Fibroblast of lung (primary cell): ENCODE measurements at regions not wholly inside any gene's neighbourhood (a gene's known extent, or its start where the extent isn't known, plus 50 kb on each side); places are given as distances from the start of the nearest gene placed in this dataset.

Experiments
- CTCF ChIP-seq, 2 donors: IDR thresholded peaks in 1 of 2; conservative IDR thresholded peaks in 1 of 2; 1 replicate in 1 of 2; 2 replicates in 1 of 2; pipeline ENCODE4 v1.5.1; 2011 to 2012; ENCODE audit warnings: low read length in 2 of 2, control low read depth in 1 of 2, inconsistent platforms in 1 of 2, low read depth in 1 of 2, mild to moderate bottlenecking in 1 of 2
- EZH2 ChIP-seq: IDR thresholded peaks from 2 replicates; pipeline ENCODE4 v1.5.1; 2012; ENCODE audit warnings: low read length, control low read depth, mild to moderate bottlenecking; ENCODE audit errors: missing control alignments

- TF ChIP-seq EZH2 (no peak), CTCF (conservative IDR thresholded peaks at IDR 0.05 in 1 of 2, IDR thresholded peaks at IDR 0.05 in 1 of 2; ENCODE audit: low read depth in 1 of 2, low read length in 2 of 2) (no peak)
Observed at GRCh38 chr3:182722907-182723306, 70.4 kb upstream of the ATP11B start.
